NT2/D1 (cell line): ENCODE measurements at regions not wholly inside any gene's neighbourhood (a gene's known extent, or its start where the extent isn't known, plus 50 kb on each side); places are given as distances from the start of the nearest gene placed in this dataset.

ENCODE experiments used
- SUZ12 ChIP-seq: IDR thresholded peaks from 2 replicates; pipeline ENCODE4 v1.6.1; 2011; ENCODE audit not compliant: insufficient read length, insufficient read depth; ENCODE audit errors: extremely low read depth
- YY1 ChIP-seq: IDR thresholded peaks from 2 replicates; pipeline ENCODE4 v1.6.1; 2011; ENCODE audit not compliant: insufficient read length, insufficient read depth
- ZNF274 ChIP-seq: IDR thresholded peaks from 2 replicates; pipeline ENCODE4 v1.6.1; 2011; ENCODE audit warnings: mild to moderate bottlenecking, low read depth, low read length

- TF ChIP-seq SUZ12 (no peak), ZNF274 (no peak), YY1 (no peak)
Observed at GRCh38 chr6:14709066-14709670, 536.7 kb upstream of the JARID2 start.
